Neural crest cell (in vitro differentiated cells): ENCODE measurements at regions not wholly inside any gene's neighbourhood (a gene's known extent, or its start where the extent isn't known, plus 50 kb on each side); places are given as distances from the start of the nearest gene placed in this dataset.

ENCODE experiments used
- DNase-seq: peaks from one replicate; pipeline ENCODE4 v3.0.0; 2021; ENCODE audit warnings: low read depth, mixed read lengths, low spot score
- H3K27ac Mint-ChIP-seq: one replicate; pipeline ENCODE4 v1.8.0; 2021; ENCODE audit warnings: mild to moderate bottlenecking, mixed read lengths; ENCODE audit not compliant: unreplicated experiment
- H3K27me3 Mint-ChIP-seq: 2 replicates; pipeline ENCODE4 v1.8.0; 2021; ENCODE audit warnings: low read depth, mild to moderate bottlenecking, mixed read lengths
- H3K36me3 Mint-ChIP-seq: 2 replicates; pipeline ENCODE4 v1.8.0; 2021; ENCODE audit warnings: low read depth, mild to moderate bottlenecking, mixed read lengths
- H3K4me1 Mint-ChIP-seq: 2 replicates; pipeline ENCODE4 v1.8.0; 2021; ENCODE audit warnings: mixed read lengths
- H3K4me3 Mint-ChIP-seq: one replicate; pipeline ENCODE4 v1.8.0; 2021; ENCODE audit warnings: mild to moderate bottlenecking, mixed read lengths
- H3K9me3 Mint-ChIP-seq: 2 replicates; pipeline ENCODE4 v1.8.0; 2021; ENCODE audit warnings: mixed read lengths
- TF ChIP-seq, protein P1 (sequence below): fragments of 200-600 bp; sonication (generic); conservative IDR thresholded peaks from 2 replicates; pipeline ENCODE4 v1.5.0; 2021; ENCODE audit warnings: antibody characterized with exemption, mild to moderate bottlenecking

DNA sequence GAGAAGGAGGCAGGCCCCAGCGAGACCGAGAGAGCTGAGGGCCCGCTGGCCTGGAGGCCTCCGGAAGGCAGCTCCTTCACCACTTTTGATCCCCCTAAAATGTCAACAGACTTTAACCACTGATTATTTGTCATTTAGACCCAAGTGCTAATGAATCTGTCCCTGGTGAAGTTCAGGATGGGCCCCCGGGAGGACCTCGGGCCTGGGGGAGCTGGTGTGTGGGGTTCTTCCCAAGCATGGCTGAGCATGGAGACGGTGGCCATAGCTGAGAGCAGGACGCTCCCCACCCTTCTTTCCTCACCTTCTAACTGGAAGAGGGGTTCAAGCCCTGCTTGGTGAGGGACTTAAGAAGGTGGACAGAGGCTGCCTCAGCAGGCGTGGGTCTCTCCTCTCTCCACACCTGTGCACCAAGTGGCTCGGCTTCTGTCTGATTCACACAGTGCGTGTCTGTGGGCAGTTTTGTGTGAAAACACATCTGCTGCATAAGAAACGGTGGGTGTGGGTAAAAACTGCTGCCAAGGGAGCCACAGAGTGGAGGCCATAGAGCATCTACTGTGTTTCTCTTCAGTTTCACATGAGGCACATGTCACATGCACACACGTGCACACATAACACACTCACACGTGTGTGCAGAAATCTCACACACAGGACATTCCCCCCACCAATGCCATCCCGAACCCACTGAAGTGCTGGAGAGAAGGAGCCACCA, 53.5 kb upstream of the VIPR2 start:
- Mint-ChIP-seq H3K36me3 (no peaks in the 10 kb centered on the region), H3K4me1 (peaks cover 4% of the 10 kb centered on the region), H3K9me3 (no peaks in the 10 kb centered on the region), H3K27ac (peak overlapping the region; percentile 6), H3K27me3 (peaks cover 26% of the 10 kb centered on the region), H3K4me3 (no peak overlapping the region)
- no peak for DNase-seq
- TF ChIP-seq, protein P1, sequence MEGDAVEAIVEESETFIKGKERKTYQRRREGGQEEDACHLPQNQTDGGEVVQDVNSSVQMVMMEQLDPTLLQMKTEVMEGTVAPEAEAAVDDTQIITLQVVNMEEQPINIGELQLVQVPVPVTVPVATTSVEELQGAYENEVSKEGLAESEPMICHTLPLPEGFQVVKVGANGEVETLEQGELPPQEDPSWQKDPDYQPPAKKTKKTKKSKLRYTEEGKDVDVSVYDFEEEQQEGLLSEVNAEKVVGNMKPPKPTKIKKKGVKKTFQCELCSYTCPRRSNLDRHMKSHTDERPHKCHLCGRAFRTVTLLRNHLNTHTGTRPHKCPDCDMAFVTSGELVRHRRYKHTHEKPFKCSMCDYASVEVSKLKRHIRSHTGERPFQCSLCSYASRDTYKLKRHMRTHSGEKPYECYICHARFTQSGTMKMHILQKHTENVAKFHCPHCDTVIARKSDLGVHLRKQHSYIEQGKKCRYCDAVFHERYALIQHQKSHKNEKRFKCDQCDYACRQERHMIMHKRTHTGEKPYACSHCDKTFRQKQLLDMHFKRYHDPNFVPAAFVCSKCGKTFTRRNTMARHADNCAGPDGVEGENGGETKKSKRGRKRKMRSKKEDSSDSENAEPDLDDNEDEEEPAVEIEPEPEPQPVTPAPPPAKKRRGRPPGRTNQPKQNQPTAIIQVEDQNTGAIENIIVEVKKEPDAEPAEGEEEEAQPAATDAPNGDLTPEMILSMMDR: no peak

DNA sequence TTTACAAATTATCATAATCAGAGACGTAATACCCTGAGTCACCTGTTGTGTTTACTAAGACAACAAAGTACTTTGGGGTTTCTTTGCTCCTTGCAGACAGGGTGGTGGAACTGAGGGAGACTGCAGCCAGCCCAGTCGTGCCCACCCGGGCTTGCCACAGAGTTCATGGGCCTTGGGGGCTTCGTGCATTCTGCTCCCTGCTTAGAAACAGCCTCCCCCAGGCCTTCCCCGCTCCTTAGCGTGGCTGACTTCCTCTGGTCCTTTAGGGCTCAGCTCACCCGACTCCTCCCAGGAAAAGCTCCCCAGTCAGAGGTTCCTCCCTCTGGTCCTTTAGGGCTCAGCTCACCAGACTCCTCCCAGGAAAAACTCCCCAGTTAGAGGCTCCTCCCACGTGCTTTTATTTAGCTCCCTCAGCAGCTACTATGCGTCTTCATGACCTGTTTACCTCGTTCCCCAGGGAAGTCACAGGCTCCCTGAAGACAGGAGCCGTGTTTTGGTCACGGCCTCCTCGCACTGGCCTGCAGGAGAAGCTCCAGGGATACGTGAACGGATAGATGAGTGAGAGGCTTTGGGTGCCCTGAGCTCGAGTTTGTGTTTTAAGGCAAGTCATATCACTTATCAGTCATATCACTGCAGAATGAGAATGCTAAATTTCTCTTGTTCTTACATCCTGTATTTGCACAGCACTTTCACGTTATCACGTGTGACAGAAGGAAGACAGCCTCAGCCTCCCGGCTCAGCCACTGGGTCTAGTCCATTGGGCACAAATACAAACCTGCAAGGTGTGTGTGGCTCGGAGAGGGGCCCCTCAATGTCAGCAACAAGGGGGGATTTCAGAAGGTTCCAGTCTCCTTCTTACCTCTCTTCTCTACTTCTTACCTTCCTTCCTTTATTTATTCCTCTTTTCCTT, 52.7 kb upstream of the VIPR2 start:
- Mint-ChIP-seq H3K27ac (peak overlapping the region; percentile 6), H3K4me3 (no peak overlapping the region), H3K36me3 (no peaks in the 10 kb centered on the region), H3K4me1 (peaks cover 4% of the 10 kb centered on the region), H3K27me3 (peaks cover 32% of the 10 kb centered on the region), H3K9me3 (no peaks in the 10 kb centered on the region)
- no peak for DNase-seq
- TF ChIP-seq, protein P1: no peak

- H3K27ac Mint-ChIP-seq: no peak overlapping the region
- TF ChIP-seq, protein P1: no peak
- H3K4me3 Mint-ChIP-seq: no peak overlapping the region
- peaks cover 4% of the 10 kb centered on the region for H3K4me1 Mint-ChIP-seq
- H3K36me3 Mint-ChIP-seq: no peaks in the 10 kb centered on the region
- H3K27me3 Mint-ChIP-seq: peaks cover 40% of the 10 kb centered on the region
- H3K9me3 Mint-ChIP-seq: no peaks in the 10 kb centered on the region
- DNase-seq: no peak
Measured at GRCh38 chr7:159196584-159196983, 51.9 kb upstream of the VIPR2 start.

DNA sequence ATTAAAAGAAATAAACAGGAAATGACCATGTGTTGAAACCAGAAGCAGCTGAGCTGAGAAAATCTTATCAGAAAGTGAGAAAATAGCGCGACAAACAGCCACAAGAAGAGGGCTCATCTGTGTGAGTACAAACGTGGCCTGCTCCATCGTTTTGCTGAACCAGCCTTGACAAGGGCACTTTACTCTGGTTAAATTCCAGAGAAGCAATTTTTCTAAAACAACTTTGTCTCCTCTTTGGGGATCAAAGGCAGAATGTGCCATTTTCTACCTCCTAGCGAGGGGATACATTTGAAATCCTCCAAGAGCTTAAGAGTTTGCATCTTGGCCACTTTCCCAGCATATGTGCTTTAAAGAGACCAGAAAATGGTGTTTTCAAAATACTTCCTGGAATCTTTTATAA, 51.3 kb upstream of the VIPR2 start:
- H3K27me3 Mint-ChIP-seq: peaks cover 46% of the 10 kb centered on the region
- TF ChIP-seq, protein P1: no peak
- no peak overlapping the region for H3K4me3 Mint-ChIP-seq
- no peaks in the 10 kb centered on the region for H3K36me3 Mint-ChIP-seq
- peaks cover 4% of the 10 kb centered on the region for H3K4me1 Mint-ChIP-seq
- DNase-seq: no peak
- H3K27ac Mint-ChIP-seq: no peak overlapping the region
- H3K9me3 Mint-ChIP-seq: no peaks in the 10 kb centered on the region
